PC-9 (cell line): ENCODE measurements at regions not wholly inside any gene's neighbourhood (a gene's known extent, or its start where the extent isn't known, plus 50 kb on each side); places are given as distances from the start of the nearest gene placed in this dataset.

ENCODE experiments used
- BruUV-seq: library from RNA; stranded (reverse); fragments of 400-500 nt; replicated peaks from 2 replicates; lab custom pipeline; 2021; lab: Mats Ljungman, UMichigan
- CTCF ChIA-PET: fragments of 300-600 bp; sonication (Branson Sonifier 250); formaldehyde crosslinking; loops from one replicate; lab custom pipeline; 2022; ENCODE audit warnings: antibody characterized with exemption; lab: Charles Lee
- POLR2A ChIA-PET: fragments of 300-600 bp; sonication (Branson Sonifier 250); formaldehyde crosslinking; loops from one replicate; lab custom pipeline; 2022; ENCODE audit warnings: antibody characterized with exemption; ENCODE audit not compliant: unreplicated experiment; lab: Charles Lee
- DNase-seq, 2 experiments: peaks; one replicate each; pipeline versions ENCODE4 v3.0.0 to v3.0.0-alpha.2; 2015 to 2022; ENCODE audit warnings: mixed read lengths in 1 of 2
- H2AFZ ChIP-seq: fragments of 200-600 bp; sonication (generic); 2 replicates; pipeline ENCODE4 v1.8.1; 2017; ENCODE audit warnings: antibody characterized with exemption
- H3F3A ChIP-seq: fragments of 200-600 bp; sonication (generic); 2 replicates; pipeline ENCODE4 v1.8.1; 2017; ENCODE audit warnings: antibody characterized with exemption, mild to moderate bottlenecking, low read depth; ENCODE audit not compliant: insufficient read depth
- H3K27ac ChIP-seq: fragments of 200-600 bp; sonication (generic); 2 replicates; pipeline ENCODE4 v1.6.1; 2016; ENCODE audit warnings: mixed run types
- H3K27me3 ChIP-seq: fragments of 200-600 bp; sonication (generic); 2 replicates; pipeline ENCODE4 v1.6.1; 2016; ENCODE audit warnings: low read depth, mixed run types; ENCODE audit not compliant: insufficient read depth
- H3K36me3 ChIP-seq: fragments of 200-600 bp; sonication (generic); 2 replicates; pipeline ENCODE4 v1.6.1; 2016; ENCODE audit warnings: low read depth, mixed run types
- H3K4me1 ChIP-seq: fragments of 200-600 bp; sonication (generic); replicated peaks from 2 replicates; pipeline ENCODE4 v1.6.1; 2016; ENCODE audit warnings: mixed run types; ENCODE audit not compliant: insufficient read depth
- H3K4me2 ChIP-seq: fragments of 200-600 bp; sonication (generic); 2 replicates; pipeline ENCODE4 v1.6.1; 2017; ENCODE audit warnings: mixed run types
- H3K4me3 ChIP-seq: fragments of 200-600 bp; sonication (generic); 2 replicates; pipeline ENCODE4 v1.6.1; 2016; ENCODE audit warnings: mixed run types
- H3K79me2 ChIP-seq: fragments of 200-600 bp; sonication (generic); 2 replicates; pipeline ENCODE4 v1.6.1; 2017; ENCODE audit warnings: low read depth, mixed run types
- H3K9me2 ChIP-seq: fragments of 200-600 bp; sonication (generic); 2 replicates; pipeline ENCODE4 v1.8.1; 2017; ENCODE audit warnings: mild to moderate bottlenecking; ENCODE audit not compliant: insufficient read depth
- H3K9me3 ChIP-seq: fragments of 200-600 bp; sonication (generic); 2 replicates; pipeline ENCODE4 v1.8.1; 2016; ENCODE audit warnings: low read depth; ENCODE audit not compliant: insufficient read depth
- H4K20me1 ChIP-seq: fragments of 200-600 bp; sonication (generic); 2 replicates; pipeline ENCODE4 v1.8.1; 2017; ENCODE audit not compliant: insufficient read depth
- CTCF ChIP-seq: fragments of 200-600 bp; sonication (generic); conservative IDR thresholded peaks from 2 replicates; pipeline ENCODE4 v1.6.1; 2017; ENCODE audit warnings: mixed run types, antibody characterized with exemption, mild to moderate bottlenecking, moderate library complexity
- EZH2 ChIP-seq: fragments of 200-600 bp; sonication (generic); IDR thresholded peaks from 2 replicates; pipeline ENCODE4 v1.8.0; 2017; ENCODE audit warnings: antibody characterized with exemption, low read depth
- intact Hi-C: fragments of 100-400 bp; cut with micrococcal nuclease; formaldehyde crosslinking; loops from one replicate; pipeline ENCODE4 v1.10.0; 2022; ENCODE audit not compliant: unreplicated experiment

- H3K36me3 ChIP-seq, result no peaks in the 10 kb centered on the region
- ChIA-PET CTCF (no interaction called here), POLR2A (interaction anchor here (0.6 kb wide), 1 partner anchor 762 kb away, joined by 5 read pairs; no protein-coding TSS in a partner anchor)
- no peaks in the 10 kb centered on the region for H3K9me3 ChIP-seq
- no peaks in the 10 kb centered on the region for H3K27me3 ChIP-seq
- H3K4me1 ChIP-seq, result no peaks in the 10 kb centered on the region
- H3K9me2 ChIP-seq, result no peaks in the 10 kb centered on the region
- TF ChIP-seq CTCF, result no peak
- no peaks in the 10 kb centered on the region for H4K20me1 ChIP-seq
- BruUV-seq, result no TSS peak
- H3K4me3 ChIP-seq, result no peak overlapping the region
- H3K4me2 ChIP-seq, result no peak overlapping the region
- no peak overlapping the region for H2AFZ ChIP-seq
- no peaks in the 10 kb centered on the region for H3F3A ChIP-seq
- intact Hi-C loops, result no loop called here
- no peak overlapping the region for H3K27ac ChIP-seq
- no peaks in the 10 kb centered on the region for H3K79me2 ChIP-seq
- DNase-seq, result no peak
Measured at GRCh38 chr10:90174531-90174930, 473.1 kb downstream of the KIF20B start.

- intact Hi-C loops, result no loop called here
- CTCF ChIA-PET, result no interaction called here
- no peaks in the 10 kb centered on the region; the same call in 1 of the 2 replicates for H3F3A ChIP-seq
Measured at GRCh38 chr10:90175161-90175681, 473.8 kb downstream of the KIF20B start.

GRCh38 chr10:90179696-90180407, 478.5 kb downstream of the KIF20B start:
- TF ChIP-seq CTCF (no peak), EZH2 (no peak)
- H3K79me2 ChIP-seq, result no peaks in the 10 kb centered on the region
- no peaks in the 10 kb centered on the region for H4K20me1 ChIP-seq
- peak; percentile 14 to 59 for DNase-seq
- H3K4me2 ChIP-seq, result 0 out of 2 replicates have a peak overlapping the region, but pooled peaks have one; percentile 7
- H3K4me1 ChIP-seq, result peaks cover 3% of the 10 kb centered on the region; the same call in 1 of the 2 replicates
- no peaks in the 10 kb centered on the region; the same call in 1 of the 2 replicates for H3F3A ChIP-seq
- H3K9me3 ChIP-seq, result no peaks in the 10 kb centered on the region
- intact Hi-C loops, result no loop called here
- no peaks in the 10 kb centered on the region for H3K27me3 ChIP-seq
- no peaks in the 10 kb centered on the region for H3K36me3 ChIP-seq
- H3K9me2 ChIP-seq, result no peaks in the 10 kb centered on the region
- no peak overlapping the region for H2AFZ ChIP-seq
- H3K27ac ChIP-seq, result 0 out of 2 replicates have a peak overlapping the region, but pooled peaks have one; percentile 34
- ChIA-PET POLR2A (no interaction called here), CTCF (no interaction called here)
- no peak overlapping the region for H3K4me3 ChIP-seq
- no TSS peak for BruUV-seq

More at GRCh38 chr10:90175161-90175681, 473.8 kb downstream of the KIF20B start:
- no peak overlapping the region for H3K4me2 ChIP-seq
- no peaks in the 10 kb centered on the region for H3K27me3 ChIP-seq
- BruUV-seq, result no TSS peak
- no peak for DNase-seq
- no peaks in the 10 kb centered on the region for H3K36me3 ChIP-seq
- peaks cover 3% of the 10 kb centered on the region; the same call in 1 of the 2 replicates for H3K4me1 ChIP-seq
- no peaks in the 10 kb centered on the region for H3K79me2 ChIP-seq
- no peak overlapping the region for H3K27ac ChIP-seq
- TF ChIP-seq CTCF (no peak), EZH2 (no peak)
- H3K4me3 ChIP-seq, result no peak overlapping the region
- no peaks in the 10 kb centered on the region for H3K9me3 ChIP-seq
- POLR2A ChIA-PET, result interaction anchor here (0.6 kb wide), 1 partner anchor 118 kb away, joined by 4 read pairs; no protein-coding TSS in a partner anchor
- H4K20me1 ChIP-seq, result no peaks in the 10 kb centered on the region
- H2AFZ ChIP-seq, result no peak overlapping the region
- no peaks in the 10 kb centered on the region for H3K9me2 ChIP-seq
